Activated CD4-positive, alpha-beta T cell treated with anti-CD3 and anti-CD28 coated beads for 48 hours (primary cell): ENCODE measurements at regions not wholly inside any gene's neighbourhood (a gene's known extent, or its start where the extent isn't known, plus 50 kb on each side); places are given as distances from the start of the nearest gene placed in this dataset.

Experiments
- DNase-seq: peaks from one replicate; pipeline ENCODE4 v3.0.0-alpha.2; 2020

DNA sequence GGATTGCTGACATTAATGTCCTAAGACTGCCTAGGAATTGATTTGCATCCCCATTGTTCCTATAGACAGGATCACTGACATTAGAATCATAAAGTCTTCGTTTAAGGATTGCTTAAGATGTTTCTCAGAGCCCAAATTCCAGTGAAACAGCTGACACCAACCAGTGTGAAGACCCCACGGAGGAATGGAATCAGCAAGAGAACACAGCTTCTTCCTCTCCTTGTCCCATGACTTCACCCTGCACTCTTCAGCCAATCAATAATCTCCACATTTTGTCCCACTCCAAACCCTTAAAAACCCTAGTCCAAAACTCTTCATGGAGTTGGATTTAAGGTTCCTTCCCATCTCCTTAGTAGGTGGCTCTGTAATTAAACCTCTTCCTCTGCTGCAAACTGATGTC, 157.0 kb upstream of the NDUFV2 start:
- DNase-seq: no peak

GRCh38 chr18:8946066-8946838, 156.2 kb upstream of the NDUFV2 start:
- DNase-seq: no peak

- DNase-seq: no peak
Observed at GRCh38 chr18:8947566-8947965, 154.9 kb upstream of the NDUFV2 start.

DNA sequence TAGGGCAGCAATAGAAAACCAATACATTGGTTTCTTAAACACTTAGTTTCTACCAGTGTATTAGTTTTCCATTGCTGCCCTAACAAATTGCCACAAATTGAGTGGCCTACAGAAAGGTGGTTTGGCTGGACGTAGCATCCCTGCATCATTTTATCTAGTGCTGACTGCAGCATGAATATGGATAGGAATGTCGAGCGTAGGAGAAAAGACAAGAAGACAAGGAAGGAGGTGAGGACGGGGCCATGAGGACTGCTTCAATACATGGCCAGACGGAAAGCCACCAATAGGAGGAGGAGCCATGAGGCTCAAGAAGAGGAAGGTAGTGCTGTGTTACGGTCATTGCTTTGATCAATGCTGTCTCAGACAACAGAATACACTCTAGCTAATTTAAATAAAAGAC, 154.5 kb upstream of the NDUFV2 start:
- no peak for DNase-seq

- no peak for DNase-seq
Observed at GRCh38 chr18:8948471-8949149, 153.9 kb upstream of the NDUFV2 start.

DNA sequence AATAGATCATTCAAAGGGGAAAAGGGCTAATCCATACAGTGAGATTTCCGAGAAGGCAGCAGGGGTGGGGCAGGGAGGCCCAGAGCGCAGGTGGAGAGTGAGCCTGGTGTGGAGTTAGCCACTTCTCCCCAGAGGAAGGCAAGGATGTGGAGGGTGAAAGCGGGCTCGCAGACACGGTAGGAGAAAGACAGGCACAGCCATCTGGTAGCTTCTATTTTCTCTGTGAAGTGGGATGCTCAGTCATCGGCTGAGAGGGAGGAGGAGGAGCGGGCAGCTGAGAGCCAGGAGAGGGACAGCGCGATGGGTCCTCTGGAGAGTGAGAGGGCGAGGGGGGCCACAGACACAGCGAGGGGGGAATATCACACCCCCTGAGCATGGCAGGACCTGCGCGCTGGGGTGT, 153.3 kb upstream of the NDUFV2 start:
- no peak for DNase-seq

DNA sequence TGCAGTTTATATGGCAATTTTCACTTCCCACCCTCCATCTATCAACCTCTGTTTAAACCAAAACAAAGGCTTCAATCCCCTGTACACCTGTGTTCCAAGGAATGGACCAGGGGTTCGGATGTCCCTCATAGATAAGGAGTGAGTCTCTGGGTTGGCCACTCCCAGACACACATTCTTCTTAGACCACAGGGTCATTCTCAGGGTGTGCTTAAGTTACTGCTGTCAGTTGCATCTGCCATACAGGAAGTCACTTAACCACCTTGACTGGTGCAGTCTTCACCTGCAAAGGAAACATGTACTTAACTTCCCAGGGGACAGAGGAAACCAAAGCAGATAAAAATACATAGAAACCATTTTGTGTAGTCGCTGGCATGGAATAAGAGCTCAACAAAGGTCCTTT, 151.0 kb upstream of the NDUFV2 start:
- DNase-seq: no peak

- no peak for DNase-seq
Observed at GRCh38 chr18:8952174-8952573, 150.3 kb upstream of the NDUFV2 start.

DNA sequence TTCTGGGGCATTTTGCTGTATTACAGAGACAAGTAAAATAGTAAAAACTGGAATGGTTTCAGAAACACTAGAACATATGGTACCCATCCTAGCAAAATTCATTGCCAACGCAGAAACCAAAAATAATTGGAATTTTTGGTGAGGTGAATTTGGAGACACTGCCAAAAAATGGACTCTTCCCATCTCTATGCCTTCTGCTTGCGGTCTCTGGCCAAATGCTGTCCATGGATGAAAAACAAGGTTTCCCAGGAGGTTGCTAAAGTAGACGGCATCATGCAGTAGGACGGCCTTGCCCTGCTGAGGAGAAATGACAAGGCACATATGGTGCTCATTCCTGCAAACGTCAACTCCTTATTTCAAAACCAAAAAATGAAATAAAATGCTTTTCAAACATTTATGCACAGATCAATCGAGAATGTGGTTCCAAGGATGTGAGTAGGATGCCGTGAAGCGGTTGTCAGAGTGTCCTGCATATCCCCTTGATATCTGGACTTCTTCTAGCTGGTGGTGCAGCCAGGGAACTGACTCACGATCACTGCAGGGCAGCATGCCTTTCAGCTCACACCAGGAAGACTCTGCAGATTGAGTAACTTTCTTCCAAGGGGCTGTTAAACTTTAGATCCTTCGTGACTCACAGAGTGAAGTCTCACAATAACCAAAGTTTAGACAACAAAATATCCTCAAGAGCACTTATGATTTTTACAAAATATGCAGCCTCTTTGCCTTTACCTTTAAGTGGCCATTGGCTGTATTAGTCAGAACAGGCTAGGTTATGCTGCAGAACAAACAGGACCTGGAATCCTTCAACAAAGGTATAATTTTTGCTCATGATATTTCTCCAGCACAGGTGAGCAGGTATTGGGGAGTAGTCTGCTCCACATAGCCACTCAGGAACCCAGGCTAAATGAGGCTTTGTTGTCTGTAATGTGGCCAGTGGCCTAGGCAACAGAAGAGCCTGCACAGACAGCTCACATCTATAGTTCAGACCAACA, 149.4 kb upstream of the NDUFV2 start:
- DNase-seq: no peak

DNA sequence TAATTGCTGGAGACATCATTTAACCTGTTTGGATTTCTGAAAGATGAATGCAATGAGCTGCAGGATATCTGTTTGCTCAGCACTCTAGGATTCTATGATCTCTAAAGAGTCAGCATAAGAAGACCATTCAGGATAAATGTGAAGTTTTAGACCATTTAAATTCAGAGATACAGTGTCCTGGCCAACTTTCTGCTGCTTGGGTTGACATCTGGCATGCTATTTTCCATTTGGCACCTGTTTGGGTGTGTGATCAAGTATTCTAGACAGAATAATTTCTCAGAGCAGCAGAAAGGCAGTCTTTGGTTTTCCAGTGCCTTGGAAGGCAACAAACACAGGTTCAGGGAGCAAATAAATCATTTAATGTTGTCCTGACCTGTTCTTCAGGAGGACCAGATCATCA, 144.8 kb upstream of the NDUFV2 start:
- DNase-seq: no peak

DNA sequence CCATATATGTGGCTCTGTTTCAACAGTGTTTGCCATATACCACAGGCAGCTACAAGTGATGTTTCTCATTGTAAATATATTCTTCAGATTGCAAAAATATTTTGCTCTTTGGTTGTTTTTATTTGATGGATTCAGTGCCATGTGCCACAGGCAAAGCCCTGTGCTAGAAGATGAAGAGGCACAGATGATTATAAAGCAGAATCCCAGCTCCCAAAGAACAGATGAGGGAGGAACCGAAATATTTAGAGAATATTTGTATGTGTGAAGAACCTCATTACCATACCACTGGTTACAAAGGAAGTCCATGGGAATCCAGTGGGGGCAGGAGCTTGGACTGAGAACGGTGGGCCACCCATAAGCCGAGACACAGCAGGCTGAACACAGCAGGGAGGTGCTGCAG, 143.8 kb upstream of the NDUFV2 start:
- DNase-seq: no peak

DNA sequence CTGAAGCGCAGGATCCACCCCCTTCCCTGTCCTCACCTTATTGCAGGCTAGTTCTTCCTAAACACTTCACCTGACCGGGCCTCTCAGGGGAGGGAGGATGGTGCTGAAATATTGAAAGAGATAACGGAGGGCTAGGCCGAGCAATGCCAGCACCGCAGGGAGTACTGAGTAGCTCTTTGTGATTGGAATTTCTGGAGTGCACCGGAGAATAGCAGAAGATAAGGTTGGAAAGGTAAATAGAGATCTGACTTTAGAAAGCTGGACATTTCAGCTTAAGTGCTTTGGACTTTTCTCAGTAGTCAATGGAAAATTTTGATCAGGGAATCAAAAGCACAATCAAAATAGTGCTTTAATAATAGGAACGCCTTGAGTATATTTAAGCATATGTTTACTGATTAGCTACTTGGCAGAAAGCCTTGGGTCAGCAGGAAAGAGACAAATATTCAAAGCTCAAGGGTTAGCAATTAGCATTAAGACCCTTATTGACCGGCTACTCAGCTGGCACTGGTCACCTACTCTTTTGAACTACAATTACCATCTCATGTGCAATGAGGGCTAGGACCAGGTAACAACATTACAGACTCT, 142.9 kb upstream of the NDUFV2 start:
- DNase-seq: no peak

DNA sequence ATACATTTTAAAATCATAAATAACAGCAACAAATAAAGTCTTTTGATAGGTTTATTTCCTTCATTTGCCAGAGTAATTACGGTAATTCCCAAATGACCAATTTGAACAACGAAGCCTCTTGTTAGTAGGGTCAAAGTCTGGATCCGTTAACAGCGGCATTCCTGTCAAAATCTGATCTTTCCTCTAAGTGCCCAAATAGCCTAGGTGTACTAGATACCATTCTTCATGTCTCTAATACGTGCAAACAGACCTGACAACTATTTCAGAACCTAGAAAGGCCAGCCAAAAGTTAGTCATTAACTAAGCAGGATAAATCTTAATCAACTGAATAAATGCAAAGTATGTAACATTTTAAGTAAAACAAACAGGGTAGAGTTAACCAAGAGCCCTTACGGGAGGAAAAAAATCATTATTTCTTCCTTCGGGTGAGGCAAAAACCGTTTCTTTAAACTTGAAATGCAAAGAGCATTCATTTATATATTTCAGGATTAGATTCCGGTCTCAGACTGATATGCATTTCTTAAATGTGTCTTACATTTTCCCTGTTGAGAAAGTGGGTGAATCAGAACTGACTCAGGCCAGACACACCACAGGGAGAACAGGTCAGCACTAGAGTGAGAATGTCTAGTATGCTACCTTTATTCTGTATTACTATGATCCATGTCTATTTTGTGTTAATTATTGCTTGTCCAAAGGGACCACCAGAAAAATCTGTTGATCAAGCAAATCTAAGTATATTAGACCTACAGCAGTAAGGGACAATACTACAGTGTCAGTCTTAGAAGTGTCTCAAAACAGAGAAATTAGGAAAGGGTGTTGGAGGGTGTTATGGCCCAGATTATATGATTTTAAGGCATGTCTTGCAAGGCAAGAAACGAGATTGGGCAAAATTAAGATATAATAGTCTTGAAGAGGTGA, 141.5 kb upstream of the NDUFV2 start:
- no peak for DNase-seq

- DNase-seq: no peak
Observed at GRCh38 chr18:8962192-8962779, 140.2 kb upstream of the NDUFV2 start.

GRCh38 chr18:8962855-8963635, 139.5 kb upstream of the NDUFV2 start:
- no peak for DNase-seq

DNA sequence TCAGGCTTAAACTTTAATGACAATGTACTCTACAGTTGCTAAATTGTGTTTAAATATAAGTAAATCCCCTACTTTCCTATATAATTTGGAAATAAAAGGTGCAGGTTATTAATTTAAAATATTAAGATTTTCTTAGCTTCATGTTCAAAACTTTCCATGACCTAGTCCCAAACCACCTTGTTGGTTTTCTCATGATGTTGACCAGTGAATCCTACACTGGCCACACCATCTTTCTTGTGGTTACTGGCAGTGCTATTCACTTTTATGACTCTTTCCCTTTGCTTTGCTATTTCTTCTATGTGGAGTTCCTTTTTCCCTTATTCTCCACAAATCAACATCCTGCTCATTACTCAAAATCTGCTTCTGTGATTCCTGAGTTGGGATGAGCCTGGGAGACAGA, 138.6 kb upstream of the NDUFV2 start:
- DNase-seq: no peak

DNA sequence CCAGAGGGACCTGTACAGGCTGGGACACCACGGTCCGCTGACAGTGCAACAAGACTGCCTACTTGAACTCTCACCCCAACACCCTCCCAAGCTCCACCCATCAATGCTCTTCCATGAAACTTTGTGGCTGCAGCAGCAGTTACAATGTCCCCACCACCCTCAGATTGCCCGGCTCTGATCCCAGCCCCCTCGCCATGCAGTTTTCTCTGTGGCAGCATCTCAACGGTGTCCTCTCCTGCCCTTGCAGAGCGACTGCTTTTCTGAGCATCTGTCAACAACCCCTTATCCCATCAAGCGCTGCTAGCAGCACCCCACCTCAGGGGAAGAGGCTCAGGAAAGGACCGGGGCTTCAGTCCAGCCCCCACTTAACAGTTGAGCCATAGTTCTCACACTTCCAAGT, 137.1 kb upstream of the NDUFV2 start:
- no peak for DNase-seq

GRCh38 chr18:8966821-8967220, 135.7 kb upstream of the NDUFV2 start:
- no peak for DNase-seq

DNA sequence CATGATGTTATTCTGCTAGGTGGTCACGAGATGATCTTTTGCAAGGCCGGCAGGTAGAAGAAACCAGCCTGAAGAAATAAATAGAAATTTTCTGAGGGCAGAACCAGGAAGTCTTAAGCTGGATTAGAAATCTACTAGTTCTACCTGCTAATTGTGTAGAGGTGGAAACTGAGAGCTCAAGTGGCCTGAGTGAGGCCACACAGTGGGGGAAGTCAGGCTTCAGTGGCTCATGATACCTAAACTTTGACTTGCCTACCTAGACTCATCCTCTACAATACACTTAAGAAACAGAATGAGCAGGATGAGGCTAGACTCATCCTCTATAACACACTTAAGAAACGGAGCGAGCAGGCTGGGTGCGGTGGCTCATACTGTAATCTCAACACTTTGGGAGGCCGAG, 134.9 kb upstream of the NDUFV2 start:
- no peak for DNase-seq

DNA sequence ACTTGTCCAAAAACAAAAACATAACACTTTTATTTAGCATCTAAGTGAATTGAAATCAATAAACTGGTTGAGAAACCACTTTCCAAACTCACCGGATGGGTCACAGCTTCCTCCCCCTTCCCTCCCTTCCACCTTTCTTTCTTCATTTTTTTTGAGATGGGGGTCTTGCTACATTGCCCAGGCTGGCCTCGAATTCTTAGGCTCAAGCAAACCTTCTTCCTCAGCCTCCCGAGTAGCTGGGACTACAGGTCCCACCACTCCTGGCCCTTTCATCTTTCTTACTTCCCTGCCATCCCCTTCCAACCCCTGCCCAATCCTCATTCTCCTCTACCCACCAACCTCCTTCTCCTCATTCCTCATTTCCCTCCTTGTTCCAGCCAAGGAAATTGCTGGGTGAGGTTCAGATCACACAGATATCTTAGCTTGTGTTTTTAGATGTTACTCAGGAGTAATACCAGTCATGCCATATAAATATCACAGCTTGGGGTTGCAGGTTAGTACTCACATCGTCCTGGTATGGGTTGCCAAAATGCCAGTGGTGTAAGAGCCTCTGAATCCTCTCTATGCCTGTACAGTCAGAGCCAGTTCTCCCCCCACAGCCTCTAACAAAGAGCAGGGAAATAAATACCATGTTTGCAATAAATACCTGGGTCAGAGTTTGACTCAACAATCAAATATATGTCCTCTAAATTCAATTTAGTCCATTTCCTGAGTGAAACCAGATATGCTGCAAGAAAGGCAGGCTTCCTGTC, 132.7 kb upstream of the NDUFV2 start:
- DNase-seq: no peak
